ENCODE measurements at regions not wholly inside any gene's neighbourhood (a gene's known extent, or its start where the extent isn't known, plus 50 kb on each side); places are given as distances from the start of the nearest gene placed in this dataset.

- TF ChIP-seq POLR2A (IDR thresholded peaks at IDR 0.05) = no peak
- TF ChIP-seq, protein P1, sequence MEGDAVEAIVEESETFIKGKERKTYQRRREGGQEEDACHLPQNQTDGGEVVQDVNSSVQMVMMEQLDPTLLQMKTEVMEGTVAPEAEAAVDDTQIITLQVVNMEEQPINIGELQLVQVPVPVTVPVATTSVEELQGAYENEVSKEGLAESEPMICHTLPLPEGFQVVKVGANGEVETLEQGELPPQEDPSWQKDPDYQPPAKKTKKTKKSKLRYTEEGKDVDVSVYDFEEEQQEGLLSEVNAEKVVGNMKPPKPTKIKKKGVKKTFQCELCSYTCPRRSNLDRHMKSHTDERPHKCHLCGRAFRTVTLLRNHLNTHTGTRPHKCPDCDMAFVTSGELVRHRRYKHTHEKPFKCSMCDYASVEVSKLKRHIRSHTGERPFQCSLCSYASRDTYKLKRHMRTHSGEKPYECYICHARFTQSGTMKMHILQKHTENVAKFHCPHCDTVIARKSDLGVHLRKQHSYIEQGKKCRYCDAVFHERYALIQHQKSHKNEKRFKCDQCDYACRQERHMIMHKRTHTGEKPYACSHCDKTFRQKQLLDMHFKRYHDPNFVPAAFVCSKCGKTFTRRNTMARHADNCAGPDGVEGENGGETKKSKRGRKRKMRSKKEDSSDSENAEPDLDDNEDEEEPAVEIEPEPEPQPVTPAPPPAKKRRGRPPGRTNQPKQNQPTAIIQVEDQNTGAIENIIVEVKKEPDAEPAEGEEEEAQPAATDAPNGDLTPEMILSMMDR (IDR thresholded peaks at IDR 0.05) = no peak
Measured at GRCh38 chr4:156615066-156615531, 356.5 kb downstream of the PDGFC start.

Data from esophagus squamous epithelium (tissue), 4 donors.